AG04450 (cell line): ENCODE measurements at regions not wholly inside any gene's neighbourhood (a gene's known extent, or its start where the extent isn't known, plus 50 kb on each side); places are given as distances from the start of the nearest gene placed in this dataset.

ENCODE experiments used
- CTCF ChIA-PET: fragments of 300-600, 350-600 bp; formaldehyde crosslinking; extraction: SDS; loops from one replicate; lab custom pipeline; 2022; ENCODE audit warnings: antibody characterized with exemption, inconsistent platforms; lab: Charles Lee
- POLR2A ChIA-PET: fragments of 350-600 bp; formaldehyde crosslinking; extraction: SDS; loops from one replicate; lab custom pipeline; 2021; ENCODE audit warnings: antibody characterized with exemption, inconsistent platforms; lab: Yijun Ruan, JAX
- DNase-seq: peaks from one replicate; pipeline ENCODE4 v3.0.0-alpha.2; 2011; ENCODE audit warnings: low read depth, low spot score
- H3K27ac ChIP-seq: one replicate; pipeline ENCODE4 v1.5.1; 2012; ENCODE audit warnings: low read depth, low read length, control low read depth
- H3K27me3 ChIP-seq: one replicate; pipeline ENCODE4 v1.6.0; 2012; ENCODE audit warnings: low read length; ENCODE audit not compliant: control insufficient read depth, insufficient read depth
- H3K4me3 ChIP-seq: 2 replicates; pipeline ENCODE4 v1.5.1; 2011; ENCODE audit warnings: mild to moderate bottlenecking, low read depth, low read length, control low read depth
- H3K9me3 ChIP-seq: 2 replicates; pipeline ENCODE4 v1.5.1; 2012; ENCODE audit warnings: low read length; ENCODE audit not compliant: control insufficient read depth, insufficient read depth
- CTCF ChIP-seq: IDR thresholded peaks from 2 replicates; pipeline ENCODE4 v1.5.1; 2011; ENCODE audit warnings: low read depth, low read length, control low read depth, inconsistent platforms

DNA sequence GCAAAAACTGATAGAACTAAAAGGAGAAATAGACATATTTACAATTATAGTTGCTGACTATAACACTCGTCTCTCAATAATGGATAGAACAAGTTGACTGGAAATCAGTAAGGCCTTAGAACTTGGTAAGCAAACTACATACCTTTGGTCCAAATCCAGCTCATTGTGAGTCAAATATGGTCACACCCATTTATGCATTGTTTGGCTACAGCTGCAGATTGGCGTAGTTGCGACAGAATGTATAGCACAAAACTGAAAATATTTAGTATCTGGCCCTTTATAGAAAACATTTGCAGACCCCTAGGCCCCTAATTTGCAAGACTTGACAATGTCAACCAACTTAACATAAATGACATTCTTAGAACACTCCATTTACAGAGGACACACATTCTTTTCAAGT lies 103.6 kb upstream of the EGR2 start:
- no peak overlapping the region for H3K27ac ChIP-seq
- TF ChIP-seq CTCF, result no peak
- no peaks in the 10 kb centered on the region for H3K27me3 ChIP-seq
- no peaks in the 10 kb centered on the region; the same call in 1 of the 2 replicates for H3K9me3 ChIP-seq
- ChIA-PET CTCF (no interaction called here), POLR2A (interaction anchor here (0.7 kb wide), 1 partner anchor 126 kb away, joined by 3 read pairs; no protein-coding TSS in a partner anchor)
- no peak overlapping the region for H3K4me3 ChIP-seq
- no peak for DNase-seq

GRCh38 chr10:62917475-62918238 lies 101.5 kb upstream of the EGR2 start:
- H3K9me3 ChIP-seq, result no peaks in the 10 kb centered on the region
- ChIA-PET CTCF (interaction anchor here (0.5 kb wide), 1 partner anchor 100 kb away, joined by 4 read pairs; no protein-coding TSS in a partner anchor), POLR2A (no interaction called here)
- TF ChIP-seq CTCF, result no peak
- H3K27ac ChIP-seq, result no peak overlapping the region
- H3K27me3 ChIP-seq, result peaks cover 4% of the 10 kb centered on the region
- no peak for DNase-seq
- no peak overlapping the region for H3K4me3 ChIP-seq

GRCh38 chr10:62916141-62916603 lies 100.0 kb upstream of the EGR2 start:
- H3K9me3 ChIP-seq, result no peaks in the 10 kb centered on the region
- ChIA-PET POLR2A (no interaction called here), CTCF (no interaction called here)
- DNase-seq, result no peak
- H3K27me3 ChIP-seq, result peaks cover 4% of the 10 kb centered on the region
- no peak overlapping the region for H3K27ac ChIP-seq
- H3K4me3 ChIP-seq, result no peak overlapping the region
- no peak for TF ChIP-seq CTCF

DNA sequence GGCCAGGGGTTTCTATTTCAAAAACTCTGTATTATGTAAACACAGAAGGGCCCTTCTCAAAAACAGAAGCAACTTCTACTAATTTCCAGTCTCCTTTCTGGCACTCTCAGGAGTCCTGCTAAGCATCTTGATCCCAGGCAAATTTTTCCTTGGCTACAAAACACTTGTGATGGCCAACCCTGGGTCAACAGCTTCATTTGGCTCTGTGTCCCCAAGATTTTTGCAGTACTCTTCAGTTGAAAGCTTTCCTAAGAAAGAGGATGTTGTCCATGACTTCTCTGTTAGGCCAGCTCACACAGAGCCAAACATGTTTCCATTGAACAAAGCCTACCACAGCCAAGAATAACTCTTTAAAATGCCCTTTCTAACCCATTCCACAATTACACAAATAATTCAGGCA lies 99.0 kb upstream of the EGR2 start:
- H3K9me3 ChIP-seq, result no peaks in the 10 kb centered on the region
- H3K4me3 ChIP-seq, result no peak overlapping the region
- no peak for DNase-seq
- POLR2A ChIA-PET, result no interaction called here
- CTCF ChIA-PET, result no interaction called here
- H3K27ac ChIP-seq, result no peak overlapping the region
- peaks cover 4% of the 10 kb centered on the region for H3K27me3 ChIP-seq
- TF ChIP-seq CTCF, result no peak

- H3K4me3 ChIP-seq, result no peak overlapping the region
- H3K27me3 ChIP-seq, result peaks cover 4% of the 10 kb centered on the region
- DNase-seq, result no peak
- CTCF ChIA-PET, result interaction anchor here (0.6 kb wide), 1 partner anchor 942 kb away, joined by 3 read pairs; no protein-coding TSS in a partner anchor
- H3K27ac ChIP-seq, result no peak overlapping the region
- no peak for TF ChIP-seq CTCF
- no peaks in the 10 kb centered on the region for H3K9me3 ChIP-seq
- POLR2A ChIA-PET, result no interaction called here
Measured at GRCh38 chr10:62912086-62912485, 95.9 kb upstream of the EGR2 start.
